Stomach (tissue), 4 donors: ENCODE measurements at regions not wholly inside any gene's neighbourhood (a gene's known extent, or its start where the extent isn't known, plus 50 kb on each side); places are given as distances from the start of the nearest gene placed in this dataset.

Source experiments
- CTCF ChIP-seq, 7 experiments: fragments of 450-650 bp in 4 of 7; fragments of 200-600 bp in 3 of 7; sonication (generic) in 3 of 7; IDR thresholded peaks; one replicate each; pipeline ENCODE4 v1.5.1; 2016 to 2019; ENCODE audit warnings: antibody characterized with exemption in 7 of 7, control low read depth in 2 of 7, mild to moderate bottlenecking in 1 of 7
- EP300 ChIP-seq: sonication (generic); formaldehyde crosslinking; IDR thresholded peaks from one replicate; pipeline ENCODE4 v1.6.1; 2017; ENCODE audit warnings: antibody characterized with exemption
- POLR2A ChIP-seq, 4 donors: fragments of 450-650 bp; IDR thresholded peaks; one replicate each; pipeline ENCODE4 v1.6.1; 2016; ENCODE audit warnings: antibody characterized with exemption in 4 of 4, control low read depth in 2 of 4, mild to moderate bottlenecking in 1 of 4, moderate library complexity in 1 of 4
- POLR2AphosphoS5 ChIP-seq, 3 donors: sonication (generic); formaldehyde crosslinking; IDR thresholded peaks; one replicate each; pipeline ENCODE4 v1.6.1; 2016; ENCODE audit warnings: antibody characterized with exemption in 3 of 3

- TF ChIP-seq CTCF (IDR thresholded peaks at IDR 0.05) (no peak), POLR2AphosphoS5 (IDR thresholded peaks at IDR 0.05) (no peak), EP300 (no peak), POLR2A (IDR thresholded peaks at IDR 0.05) (no peak)
These were observed 195.2 kb downstream of the TOMM20 start for GRCh38 chr1:234933475-234933874.
